Liver (tissue), 3 donors: ENCODE measurements at regions not wholly inside any gene's neighbourhood (a gene's known extent, or its start where the extent isn't known, plus 50 kb on each side); places are given as distances from the start of the nearest gene placed in this dataset.

ENCODE experiments used
- CTCF ChIP-seq: fragments of 150-350 bp; IDR thresholded peaks from 2 replicates; pipeline ENCODE4 v1.5.1; 2017; ENCODE audit warnings: improper control_type of control experiment, low read depth, low read length; ENCODE audit not compliant: missing input control
- FOXA1 ChIP-seq: IDR thresholded peaks from 2 replicates; pipeline ENCODE4 v1.6.1; 2016; ENCODE audit warnings: antibody characterized with exemption
- HNF4A ChIP-seq, 2 donors: conservative IDR thresholded peaks; 2 replicates each; pipeline ENCODE4 v1.6.1; 2016; ENCODE audit warnings: antibody characterized with exemption in 2 of 2, mild to moderate bottlenecking in 2 of 2
- MAX ChIP-seq: IDR thresholded peaks from 2 replicates; pipeline ENCODE4 v1.6.1; 2016; ENCODE audit warnings: antibody characterized with exemption
- RAD21 ChIP-seq, 2 donors: IDR thresholded peaks; 2 replicates each; pipeline ENCODE4 v1.6.1; 2016; ENCODE audit warnings: antibody characterized with exemption in 2 of 2, mild to moderate bottlenecking in 2 of 2
- RXRA ChIP-seq, 2 donors: IDR thresholded peaks; 2 replicates each; pipeline ENCODE4 v1.6.1; 2017 to 2018; ENCODE audit warnings: antibody characterized with exemption in 2 of 2, mild to moderate bottlenecking in 1 of 2
- YY1 ChIP-seq: IDR thresholded peaks from 2 replicates; pipeline ENCODE4 v1.6.1; 2016; ENCODE audit warnings: antibody characterized with exemption, mild to moderate bottlenecking
- ZBTB33 ChIP-seq: IDR thresholded peaks from 2 replicates; pipeline ENCODE4 v1.6.1; 2016; ENCODE audit warnings: antibody characterized with exemption
- TF ChIP-seq, protein P1 (sequence below): IDR thresholded peaks from 2 replicates; pipeline ENCODE4 v1.6.1; 2016; ENCODE audit warnings: antibody characterized with exemption, mild to moderate bottlenecking
- donor health status: healthy.
- donor health status: healthy.

- TF ChIP-seq CTCF (no peak), FOXA1 (no peak), YY1 (no peak), MAX (no peak), HNF4A (conservative IDR thresholded peaks at IDR 0.05) (no peak), ZBTB33 (no peak), RXRA (IDR thresholded peaks at IDR 0.05) (no peak), RAD21 (IDR thresholded peaks at IDR 0.05) (no peak)
- TF ChIP-seq, protein P1, sequence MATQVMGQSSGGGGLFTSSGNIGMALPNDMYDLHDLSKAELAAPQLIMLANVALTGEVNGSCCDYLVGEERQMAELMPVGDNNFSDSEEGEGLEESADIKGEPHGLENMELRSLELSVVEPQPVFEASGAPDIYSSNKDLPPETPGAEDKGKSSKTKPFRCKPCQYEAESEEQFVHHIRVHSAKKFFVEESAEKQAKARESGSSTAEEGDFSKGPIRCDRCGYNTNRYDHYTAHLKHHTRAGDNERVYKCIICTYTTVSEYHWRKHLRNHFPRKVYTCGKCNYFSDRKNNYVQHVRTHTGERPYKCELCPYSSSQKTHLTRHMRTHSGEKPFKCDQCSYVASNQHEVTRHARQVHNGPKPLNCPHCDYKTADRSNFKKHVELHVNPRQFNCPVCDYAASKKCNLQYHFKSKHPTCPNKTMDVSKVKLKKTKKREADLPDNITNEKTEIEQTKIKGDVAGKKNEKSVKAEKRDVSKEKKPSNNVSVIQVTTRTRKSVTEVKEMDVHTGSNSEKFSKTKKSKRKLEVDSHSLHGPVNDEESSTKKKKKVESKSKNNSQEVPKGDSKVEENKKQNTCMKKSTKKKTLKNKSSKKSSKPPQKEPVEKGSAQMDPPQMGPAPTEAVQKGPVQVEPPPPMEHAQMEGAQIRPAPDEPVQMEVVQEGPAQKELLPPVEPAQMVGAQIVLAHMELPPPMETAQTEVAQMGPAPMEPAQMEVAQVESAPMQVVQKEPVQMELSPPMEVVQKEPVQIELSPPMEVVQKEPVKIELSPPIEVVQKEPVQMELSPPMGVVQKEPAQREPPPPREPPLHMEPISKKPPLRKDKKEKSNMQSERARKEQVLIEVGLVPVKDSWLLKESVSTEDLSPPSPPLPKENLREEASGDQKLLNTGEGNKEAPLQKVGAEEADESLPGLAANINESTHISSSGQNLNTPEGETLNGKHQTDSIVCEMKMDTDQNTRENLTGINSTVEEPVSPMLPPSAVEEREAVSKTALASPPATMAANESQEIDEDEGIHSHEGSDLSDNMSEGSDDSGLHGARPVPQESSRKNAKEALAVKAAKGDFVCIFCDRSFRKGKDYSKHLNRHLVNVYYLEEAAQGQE, result no peak
These were observed 95.1 kb downstream of the FASLG start for GRCh38 chr1:172753964-172754363.
